GM19238 (cell line): ENCODE measurements at regions not wholly inside any gene's neighbourhood (a gene's known extent, or its start where the extent isn't known, plus 50 kb on each side); places are given as distances from the start of the nearest gene placed in this dataset.
"Not testable (repeated sequence)": the region's sequence is repeated elsewhere in the genome, so short reads cannot be mapped to it uniquely, and the experiment has no call there.

Experiments used
- DNase-seq: peaks from one replicate; pipeline ENCODE4 v3.0.0; 2011; ENCODE audit warnings: low spot score; ENCODE audit not compliant: insufficient read length

- no peak for DNase-seq
Observed at GRCh38 chr1:221858818-221859611, 117.1 kb upstream of the DUSP10 start.

DNA sequence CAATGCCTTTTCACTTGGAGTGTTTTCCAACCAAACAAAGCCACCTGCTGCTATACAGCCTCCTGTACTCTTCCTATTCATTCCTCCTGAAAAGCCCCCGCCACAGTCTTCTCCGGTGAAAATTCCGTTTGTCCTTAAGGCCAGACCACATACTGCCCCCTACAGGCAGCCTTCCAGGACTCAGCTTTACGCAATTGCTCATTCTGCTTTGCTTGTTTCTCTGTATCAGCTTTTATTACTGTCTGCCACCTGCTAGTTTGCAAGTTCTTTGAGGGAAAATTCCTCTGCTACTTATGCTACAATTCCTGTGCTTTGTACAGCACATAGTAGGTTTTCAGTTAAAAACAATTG is 115.2 kb upstream of the DUSP10 start:
- DNase-seq = not testable (repeated sequence)

GRCh38 chr1:221856228-221857093 is 114.6 kb upstream of the DUSP10 start:
- no peak for DNase-seq

GRCh38 chr1:221855156-221855555 is 113.3 kb upstream of the DUSP10 start:
- no peak for DNase-seq

GRCh38 chr1:221851336-221851735 is 109.4 kb upstream of the DUSP10 start:
- no peak for DNase-seq

- DNase-seq = no peak
Observed at GRCh38 chr1:221850470-221851187, 108.7 kb upstream of the DUSP10 start.

DNA sequence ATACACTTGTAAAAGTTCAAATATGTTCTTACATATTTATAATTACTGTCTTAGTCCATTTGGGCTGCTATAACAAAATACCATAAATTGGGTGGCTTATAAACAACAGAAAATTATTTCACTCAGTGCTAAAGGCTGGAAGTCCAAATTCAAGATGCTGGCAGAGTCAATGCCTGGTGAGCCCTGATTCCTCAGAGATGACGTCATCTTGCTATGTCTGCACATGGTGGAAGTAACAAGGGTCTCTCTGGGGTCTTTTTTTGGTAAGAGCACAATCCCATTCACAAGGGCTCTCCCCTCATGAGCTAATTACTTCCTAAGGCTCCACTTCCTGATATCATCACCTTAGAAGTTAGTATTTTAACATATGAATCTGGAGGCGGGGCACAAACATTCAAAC is 108.0 kb upstream of the DUSP10 start:
- DNase-seq = no peak

GRCh38 chr1:221849110-221849509 is 107.2 kb upstream of the DUSP10 start:
- DNase-seq = no peak

GRCh38 chr1:221847676-221848075 is 105.8 kb upstream of the DUSP10 start:
- no peak for DNase-seq

DNA sequence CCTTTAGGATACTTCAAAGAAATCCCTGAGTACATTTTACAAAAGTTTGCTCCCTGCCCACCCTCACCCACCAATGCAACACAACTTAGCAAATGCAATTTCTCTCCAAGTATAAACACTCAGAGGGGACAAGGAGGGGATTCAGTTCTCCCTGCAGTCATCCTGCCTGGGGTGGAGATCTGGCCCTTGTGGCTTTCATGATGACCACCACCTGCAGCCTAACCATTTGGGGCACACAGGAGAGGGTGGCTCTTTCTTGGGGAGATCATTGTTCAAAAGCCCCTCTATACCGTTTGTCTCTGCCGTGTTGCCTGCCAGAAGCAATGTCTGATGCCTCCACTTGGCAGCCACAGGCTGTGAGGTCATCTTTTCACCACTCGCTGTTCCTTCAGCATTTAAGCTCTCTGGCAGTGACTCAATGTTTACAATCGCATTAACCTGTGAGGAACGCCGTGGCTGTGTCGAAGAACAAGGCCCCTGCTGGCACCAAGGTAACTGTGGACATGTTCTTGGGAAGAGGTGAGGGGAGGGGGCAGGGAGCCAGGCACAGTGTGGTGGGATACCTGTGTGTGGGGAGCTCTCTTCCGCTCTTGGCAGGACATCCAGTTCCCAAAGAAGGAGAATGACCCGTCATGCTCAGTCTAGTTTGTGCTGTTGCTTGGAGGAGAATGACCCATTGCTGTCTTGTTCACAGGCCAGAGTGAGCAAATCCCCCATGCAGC is 103.9 kb upstream of the DUSP10 start:
- DNase-seq = no peak

DNA sequence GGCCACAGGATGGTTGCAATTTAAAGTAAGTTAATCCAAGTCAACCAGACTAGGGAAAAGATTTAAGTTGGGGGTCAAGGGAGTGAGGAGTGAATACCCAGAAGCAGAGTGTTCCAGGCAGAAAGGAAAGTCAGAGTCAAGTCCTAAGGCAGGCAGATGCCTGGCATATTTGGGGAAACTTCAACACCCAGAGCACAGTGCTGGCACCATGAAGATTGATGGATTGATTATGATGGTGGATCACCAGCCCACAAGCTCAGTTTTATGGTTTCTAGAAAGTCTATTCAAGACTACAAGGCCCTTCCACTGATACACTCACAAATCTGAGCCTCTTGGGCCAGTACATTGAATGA is 100.1 kb upstream of the DUSP10 start:
- no peak for DNase-seq

DNA sequence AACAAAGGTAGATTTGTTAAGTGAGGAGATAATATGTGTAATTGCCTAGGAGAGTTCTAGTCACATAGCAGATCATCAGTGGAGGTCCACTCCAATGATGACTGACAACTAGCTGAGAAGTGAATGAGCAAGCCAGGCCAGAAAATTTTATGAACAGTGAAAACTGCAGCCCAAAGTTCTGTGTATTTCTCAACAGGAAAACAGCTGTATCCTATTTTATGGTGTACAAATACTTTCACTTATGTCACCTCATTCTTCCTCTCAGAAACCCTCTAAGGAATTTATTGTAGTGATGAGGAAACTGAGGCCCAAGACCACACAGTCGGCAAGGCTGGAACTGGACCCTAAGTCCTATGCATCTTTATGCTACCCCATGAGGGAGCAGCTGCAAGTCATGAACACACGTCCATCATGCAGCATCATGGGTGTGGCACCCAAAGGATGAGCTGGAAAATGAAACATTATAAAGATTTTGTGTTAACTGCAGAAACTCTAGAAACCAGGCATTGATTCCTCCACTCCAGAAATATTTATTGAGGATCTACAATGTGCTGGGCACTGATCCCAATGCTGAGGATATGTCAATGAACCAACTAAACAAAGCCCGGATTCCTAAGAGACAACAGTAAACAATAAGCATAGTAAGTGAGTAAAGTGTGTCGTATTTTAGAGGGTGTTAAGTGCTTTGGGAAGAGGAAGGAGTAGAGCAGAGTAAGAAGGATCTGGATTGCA is 99.5 kb upstream of the DUSP10 start:
- DNase-seq = no peak

GRCh38 chr1:221840511-221841243 is 98.8 kb upstream of the DUSP10 start:
- no peak for DNase-seq

GRCh38 chr1:221839782-221840395 is 98.0 kb upstream of the DUSP10 start:
- DNase-seq = peak; percentile 38

DNA sequence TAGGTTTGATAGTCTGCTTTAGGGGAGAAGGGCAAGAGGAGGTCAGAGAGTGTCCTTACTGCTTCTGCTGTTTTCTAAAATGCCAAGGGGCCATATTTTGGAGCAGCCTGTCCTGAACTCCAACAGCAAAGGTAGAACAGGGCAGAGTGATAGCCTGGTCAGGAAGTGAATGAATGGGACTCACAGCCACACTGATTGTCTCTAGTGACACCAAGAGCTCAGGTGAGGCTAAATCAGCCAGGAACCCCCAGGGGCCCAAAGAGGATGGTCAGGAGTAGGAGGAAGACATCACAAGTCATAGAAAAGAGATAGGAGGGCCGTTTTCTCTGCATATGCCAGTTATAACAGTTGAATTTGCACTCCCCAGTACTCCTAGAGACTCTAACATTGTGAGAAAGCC is 97.4 kb upstream of the DUSP10 start:
- DNase-seq = no peak

- no peak for DNase-seq
Observed at GRCh38 chr1:221837896-221838295, 96.0 kb upstream of the DUSP10 start.

- no peak for DNase-seq
Observed at GRCh38 chr1:221834698-221835513, 93.0 kb upstream of the DUSP10 start.

DNA sequence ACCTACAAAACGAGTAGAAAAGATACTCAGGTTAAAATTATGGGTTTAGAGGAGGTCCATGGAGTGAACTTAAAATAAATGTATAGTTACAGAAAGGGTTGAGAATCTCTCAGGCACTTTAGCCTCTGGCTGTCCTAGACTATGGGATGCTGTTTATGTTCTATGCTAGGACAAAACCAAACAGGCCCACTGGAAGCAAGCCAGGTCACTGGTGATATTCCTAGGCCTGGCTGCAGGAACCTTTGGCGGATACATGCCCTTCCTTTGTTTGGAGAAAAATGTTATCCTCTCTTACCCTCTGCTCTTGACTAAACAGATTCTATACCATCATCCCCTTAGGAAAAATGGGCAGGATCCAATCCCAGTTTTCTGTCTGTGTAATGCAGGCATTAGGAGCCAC is 90.7 kb upstream of the DUSP10 start:
- no peak for DNase-seq

DNA sequence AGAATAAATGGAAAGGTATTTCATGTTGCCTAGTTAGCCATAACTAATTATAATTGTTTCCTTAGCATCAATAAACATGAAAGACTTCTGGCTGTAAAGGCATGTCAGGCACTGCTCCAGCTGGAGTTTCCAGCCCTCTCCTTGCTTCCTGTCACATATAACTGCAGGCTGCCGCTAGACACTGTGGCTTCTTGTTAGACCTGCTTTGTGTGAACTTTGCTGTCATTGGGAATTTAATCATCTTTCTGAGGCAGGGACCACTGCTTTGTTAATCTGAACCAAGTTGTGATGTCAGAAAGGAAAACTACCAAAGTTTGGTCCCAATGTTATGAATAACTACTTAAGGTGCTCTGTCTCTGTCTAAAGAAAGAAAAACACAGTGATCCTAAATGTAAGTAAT is 90.3 kb upstream of the DUSP10 start:
- DNase-seq = no peak
